Adrenal gland (tissue), 9 donors: ENCODE measurements at regions not wholly inside any gene's neighbourhood (a gene's known extent, or its start where the extent isn't known, plus 50 kb on each side); places are given as distances from the start of the nearest gene placed in this dataset.

ENCODE experiments used
- DNase-seq, 7 donors: peaks; one replicate each; pipeline ENCODE4 v3.0.0-alpha.2; 2019 to 2020
- H3K27ac ChIP-seq, 5 donors: fragments of 200-600 bp; sonication (generic) in 4 of 5; 1 replicate in 3 of 5; 2 replicates in 2 of 5; pipeline versions ENCODE4 v1.5.1 to v1.8.0; 2016 to 2020; ENCODE audit warnings: mild to moderate bottlenecking in 1 of 5
- H3K27me3 ChIP-seq: fragments of 200-600 bp; 2 replicates; pipeline ENCODE4 v1.8.0; 2021
- H3K36me3 ChIP-seq, 2 donors: fragments of 200-600 bp; replicated peaks in 1 of 2; 1 replicate in 1 of 2; 2 replicates in 1 of 2; pipeline versions ENCODE4 v1.5.1 to v1.8.0; 2018 to 2022
- H3K4me1 ChIP-seq, 2 donors: fragments of 200-600 bp; replicated peaks in 1 of 2; 1 replicate in 1 of 2; 2 replicates in 1 of 2; pipeline versions ENCODE4 v1.5.1 to v1.8.0; 2018 to 2021
- H3K4me3 ChIP-seq, 4 donors: fragments of 200-600 bp; sonication (generic) in 3 of 4; one replicate each; pipeline ENCODE4 v1.5.1; 2016 to 2018
- H3K9me3 ChIP-seq, 3 donors: fragments of 200-600 bp; sonication (generic) in 1 of 3; replicated peaks in 1 of 3; 1 replicate in 2 of 3; 2 replicates in 1 of 3; pipeline versions ENCODE4 v1.5.1 to v1.8.0; 2016 to 2021
- POLR2A ChIP-seq, 2 donors: fragments of 450-650 bp; IDR thresholded peaks; one replicate each; pipeline ENCODE4 v1.6.1; 2017; ENCODE audit warnings: antibody characterized with exemption in 2 of 2, mild to moderate bottlenecking in 2 of 2, moderate library complexity in 1 of 2
- WGBS, 4 donors: extraction: QIAGEN DNeasy Blood & Tissue Kit in 2 of 4; methylation state at CpG; one replicate each; pipeline versions ENCODE4 v1.1.5 to v1.1.7; 2013 to 2017; 5-methylcytosine and 5-hydroxymethylcytosine counted together
- intact Hi-C, 2 donors: fragments of 100-400 bp; cut with DNase I; formaldehyde crosslinking; loops; one replicate each; pipeline versions ENCODE4 v1.14.1 to v1.15.0; 2022 to 2023
- TF ChIP-seq, protein P1 (sequence below), 6 experiments: fragments of 450-650 bp in 4 of 6; fragments of 200-600 bp in 2 of 6; sonication (generic) in 1 of 6; IDR thresholded peaks; 1 replicate in 5 of 6; 2 replicates in 1 of 6; pipeline versions ENCODE4 v1.5.1 to v1.8.0; 2016 to 2021; ENCODE audit warnings: antibody characterized with exemption in 6 of 6, mild to moderate bottlenecking in 2 of 6, moderate library complexity in 1 of 6
- donor health status: healthy with polysubstance abuse.
- donor health status: Bipolar disorder and iron deficiency.
- donor health status: DM: yes; HTN: yes; CAD: no.
- donor health status: DM: no; HTN: no; CAD: no.
- donor health status: DM: no; HTN: no; CAD: no.

DNA sequence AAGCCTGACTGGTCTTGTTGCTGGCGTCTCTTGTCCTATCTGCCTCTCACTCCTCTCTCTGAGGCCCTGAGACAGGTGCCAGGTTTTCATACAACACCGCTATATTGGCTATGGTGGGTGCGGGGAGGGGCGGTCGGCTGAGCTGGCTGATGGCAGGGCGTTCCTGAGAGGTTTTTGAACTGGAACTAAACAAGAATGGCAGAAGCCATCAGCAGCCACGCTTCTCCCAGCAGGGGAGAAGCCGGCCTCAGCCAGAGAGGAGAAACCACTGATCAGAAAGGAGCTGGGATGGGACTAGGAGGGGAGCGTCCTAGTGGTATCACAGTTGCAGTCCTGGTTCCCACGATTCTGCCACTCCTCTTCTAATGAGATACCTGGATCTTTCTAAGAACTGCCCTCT, 89.9 kb upstream of the PRR23E start:
- TF ChIP-seq, protein P1, sequence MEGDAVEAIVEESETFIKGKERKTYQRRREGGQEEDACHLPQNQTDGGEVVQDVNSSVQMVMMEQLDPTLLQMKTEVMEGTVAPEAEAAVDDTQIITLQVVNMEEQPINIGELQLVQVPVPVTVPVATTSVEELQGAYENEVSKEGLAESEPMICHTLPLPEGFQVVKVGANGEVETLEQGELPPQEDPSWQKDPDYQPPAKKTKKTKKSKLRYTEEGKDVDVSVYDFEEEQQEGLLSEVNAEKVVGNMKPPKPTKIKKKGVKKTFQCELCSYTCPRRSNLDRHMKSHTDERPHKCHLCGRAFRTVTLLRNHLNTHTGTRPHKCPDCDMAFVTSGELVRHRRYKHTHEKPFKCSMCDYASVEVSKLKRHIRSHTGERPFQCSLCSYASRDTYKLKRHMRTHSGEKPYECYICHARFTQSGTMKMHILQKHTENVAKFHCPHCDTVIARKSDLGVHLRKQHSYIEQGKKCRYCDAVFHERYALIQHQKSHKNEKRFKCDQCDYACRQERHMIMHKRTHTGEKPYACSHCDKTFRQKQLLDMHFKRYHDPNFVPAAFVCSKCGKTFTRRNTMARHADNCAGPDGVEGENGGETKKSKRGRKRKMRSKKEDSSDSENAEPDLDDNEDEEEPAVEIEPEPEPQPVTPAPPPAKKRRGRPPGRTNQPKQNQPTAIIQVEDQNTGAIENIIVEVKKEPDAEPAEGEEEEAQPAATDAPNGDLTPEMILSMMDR (IDR thresholded peaks at IDR 0.05): no peak
- TF ChIP-seq POLR2A (IDR thresholded peaks at IDR 0.05): no peak
- H3K36me3 ChIP-seq: no peaks in the 10 kb centered on the region
- intact Hi-C loops: no loop called here
- H3K4me1 ChIP-seq: no peaks in the 10 kb centered on the region
- no peak overlapping the region for H3K4me3 ChIP-seq
- H3K27ac ChIP-seq: no peak overlapping the region
- 60 to 79% (median 78%) methylated on average over 10 of the region's 10 CpGs for WGBS, 4 donors
- no peaks in the 10 kb centered on the region for H3K27me3 ChIP-seq
- no peak for DNase-seq
- H3K9me3 ChIP-seq: no peaks in the 10 kb centered on the region

DNA sequence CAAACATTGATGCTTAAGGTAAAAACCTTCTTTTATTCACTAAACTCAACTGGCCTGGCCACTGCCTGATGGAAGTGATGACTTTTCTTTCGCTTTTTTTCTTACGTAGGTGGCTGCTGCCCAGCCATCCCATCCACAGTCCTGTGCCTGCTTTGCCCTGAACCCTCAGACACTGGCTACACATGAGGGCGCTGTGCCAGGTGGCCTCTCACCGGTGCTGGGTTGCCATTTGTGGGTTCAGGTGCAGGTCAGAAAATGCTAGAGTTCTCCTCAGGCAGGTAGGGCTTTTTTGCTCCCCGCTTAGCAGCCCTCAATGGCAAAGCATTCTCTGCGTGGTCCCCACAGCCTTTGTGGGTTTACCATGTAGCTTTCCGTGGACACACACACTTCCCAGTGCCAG, 88.3 kb upstream of the PRR23E start:
- DNase-seq: no peak
- no peak overlapping the region for H3K4me3 ChIP-seq
- H3K9me3 ChIP-seq: no peaks in the 10 kb centered on the region
- H3K27ac ChIP-seq: no peak overlapping the region
- no peaks in the 10 kb centered on the region for H3K27me3 ChIP-seq
- H3K4me1 ChIP-seq: no peaks in the 10 kb centered on the region
- no peak for TF ChIP-seq POLR2A (IDR thresholded peaks at IDR 0.05)
- TF ChIP-seq, protein P1 (IDR thresholded peaks at IDR 0.05): no peak
- 78 to 86% (median 82%) methylated on average over 7 of the region's 7 CpGs for WGBS, 4 donors
- no peaks in the 10 kb centered on the region for H3K36me3 ChIP-seq
- intact Hi-C loops: no loop called here

DNA sequence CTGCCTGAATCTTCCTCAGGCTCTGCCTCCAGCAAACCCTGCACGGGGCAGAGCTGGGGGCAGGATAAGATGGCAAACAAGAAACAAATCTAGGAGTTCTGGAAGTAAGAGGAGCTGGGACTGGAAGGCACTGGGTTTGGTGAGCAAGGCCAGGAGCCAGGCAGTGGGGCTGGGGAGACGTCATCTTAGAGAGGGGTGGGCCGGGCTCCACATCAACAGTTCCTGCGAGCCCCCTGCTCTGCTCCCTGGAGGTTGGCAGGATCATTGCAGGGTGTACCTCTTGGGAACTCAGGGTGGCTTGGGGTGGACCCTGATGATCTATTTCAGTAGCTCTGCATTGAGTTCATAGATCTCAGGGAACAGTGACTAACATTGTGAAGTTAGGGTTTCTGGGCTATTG, 87.3 kb upstream of the PRR23E start:
- peaks cover 4% of the 10 kb centered on the region for H3K27me3 ChIP-seq
- no peak for DNase-seq
- intact Hi-C loops: no loop called here
- H3K36me3 ChIP-seq: no peaks in the 10 kb centered on the region
- no peak overlapping the region for H3K4me3 ChIP-seq
- 74 to 88% (median 82%) methylated on average over 4 of the region's 4 CpGs for WGBS, 4 donors
- H3K27ac ChIP-seq: no peak overlapping the region
- TF ChIP-seq POLR2A (IDR thresholded peaks at IDR 0.05): no peak
- TF ChIP-seq, protein P1 (IDR thresholded peaks at IDR 0.05): no peak
- H3K9me3 ChIP-seq: no peaks in the 10 kb centered on the region
- H3K4me1 ChIP-seq: no peaks in the 10 kb centered on the region

DNA sequence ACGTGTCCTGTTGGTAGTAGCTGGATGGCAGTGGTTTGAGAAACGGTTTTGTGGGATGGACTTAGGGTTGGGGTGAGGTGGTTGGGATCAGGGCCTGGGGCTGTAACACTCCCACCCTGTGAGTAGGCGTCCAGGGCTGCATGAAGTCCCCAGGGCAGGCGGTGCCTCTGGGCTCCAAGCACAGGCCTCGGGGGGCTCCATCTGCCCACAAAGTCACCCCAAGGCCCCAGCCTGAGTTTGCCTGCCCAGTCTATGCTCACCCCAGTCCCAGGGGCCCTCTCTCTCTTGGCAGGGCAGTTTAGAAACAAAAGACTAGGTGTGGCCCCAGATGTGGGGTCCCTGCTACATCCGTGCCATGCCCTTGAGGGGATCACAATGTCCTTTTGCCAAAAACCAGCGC, 86.9 kb upstream of the PRR23E start:
- intact Hi-C loops: no loop called here
- H3K4me3 ChIP-seq: no peak overlapping the region
- H3K27me3 ChIP-seq: peaks cover 4% of the 10 kb centered on the region
- no peaks in the 10 kb centered on the region for H3K9me3 ChIP-seq
- DNase-seq: no peak
- TF ChIP-seq, protein P1 (IDR thresholded peaks at IDR 0.05): no peak
- no peak for TF ChIP-seq POLR2A (IDR thresholded peaks at IDR 0.05)
- no peaks in the 10 kb centered on the region for H3K4me1 ChIP-seq
- WGBS, 4 donors: 65 to 94% (median 87%) methylated on average over 2 to 7 of the region's 7 CpGs
- no peak overlapping the region for H3K27ac ChIP-seq
- no peaks in the 10 kb centered on the region for H3K36me3 ChIP-seq
